ENCODE measurements at regions not wholly inside any gene's neighbourhood (a gene's known extent, or its start where the extent isn't known, plus 50 kb on each side); places are given as distances from the start of the nearest gene placed in this dataset.

GRCh38 chr2:11075221-11075620 lies 80.0 kb upstream of the SLC66A3 start:
- no peak overlapping the region for H3K4me2 ChIP-seq (ENCODE audit: insufficient read depth, insufficient read length, low read length)
- peaks cover 26 to 28% of the 10 kb centered on the region in 2 experiments for H3K4me1 Mint-ChIP-seq
- no CpG with 5 or more reads among the region's 5 CpGs for WGBS (ENCODE audit: extremely low coverage, insufficient read length, low lambda C conversion rate)

More at GRCh38 chr2:11075221-11075620, 80.0 kb upstream of the SLC66A3 start:
- H2BK5ac ChIP-seq (ENCODE audit: insufficient read length, low read length), result no peak overlapping the region
- 0 out of 2 replicates have a peak, but pooled peaks cover 3% of the 10 kb centered on the region for H3K4me1 ChIP-seq (ENCODE audit: insufficient read depth, low read length)
- no peaks in the 10 kb centered on the region for H3K79me1 ChIP-seq (ENCODE audit: insufficient read depth, low read depth, low read length, poor library complexity, severe bottlenecking)
- no peak overlapping the region for H4K5ac ChIP-seq (ENCODE audit: insufficient read length, low read depth, low read length)
- no peak overlapping the region for H3K23ac ChIP-seq (ENCODE audit: insufficient read length, low read depth, low read length)
- no peak overlapping the region for H2BK15ac ChIP-seq (ENCODE audit: low read depth, low read length)
- no peaks in the 10 kb centered on the region for H4K20me1 ChIP-seq (ENCODE audit: control insufficient read depth, insufficient read depth, insufficient read length)
- H3K14ac ChIP-seq (ENCODE audit: insufficient read depth, low read length), result peak overlapping the region; percentile 68; the same call in 1 of the 2 replicates
- no peak overlapping the region for H3K56ac ChIP-seq (ENCODE audit: insufficient read length, low read depth, low read length)
- Mint-ChIP-seq H3K36me3 (ENCODE audit: insufficient read depth in 1 of 3, low read depth in 3 of 3) (no peaks in the 10 kb centered on the region), H3K27ac (no peak overlapping the region), H3K4me3 (no peak overlapping the region), H3K9me3 (peaks cover 2 to 7% of the 10 kb centered on the region in 2 experiments; a peak in 3 of 5 replicates), H3K27me3 (ENCODE audit: low read depth) (no peaks in the 10 kb centered on the region; the same call in 1 of the 2 replicates)
- no peaks in the 10 kb centered on the region for H3K27me3 ChIP-seq (ENCODE audit: insufficient read depth, low read length)
- no peak for DNase-seq
- H3K4ac ChIP-seq (ENCODE audit: low read depth, low read length), result no peak overlapping the region
- H3K9me3 ChIP-seq (ENCODE audit: control insufficient read depth, low read depth, low read length), result no peaks in the 10 kb centered on the region
- H2BK20ac ChIP-seq (ENCODE audit: low read depth, low read length, poor library complexity, severe bottlenecking), result no peak overlapping the region
- TF ChIP-seq CTCF (conservative IDR thresholded peaks at IDR 0.05), result no peak
- no peak overlapping the region for H3K27ac ChIP-seq (ENCODE audit: insufficient read length, low read depth, low read length)
- no peak overlapping the region for H3K18ac ChIP-seq (ENCODE audit: insufficient read length, low read depth, low read length)
- H3K9ac ChIP-seq (ENCODE audit: extremely low read depth, insufficient read length, low read length), result no peak overlapping the region
- H3K79me2 ChIP-seq (ENCODE audit: insufficient read depth, low read length), result no peaks in the 10 kb centered on the region
- no peak overlapping the region for H2AK5ac ChIP-seq (ENCODE audit: insufficient read length, low read length)
- no peak overlapping the region for H3T11ph ChIP-seq (ENCODE audit: low read length)
- H2AFZ ChIP-seq (ENCODE audit: low read length), result no peak overlapping the region
- no peaks in the 10 kb centered on the region for H3K23me2 ChIP-seq (ENCODE audit: insufficient read length, low read depth, low read length, poor library complexity, severe bottlenecking)
- H4K91ac ChIP-seq (ENCODE audit: insufficient read length, low read depth, low read length), result no peak overlapping the region
- no peak overlapping the region for H2BK120ac ChIP-seq (ENCODE audit: low read depth, low read length, poor library complexity, severe bottlenecking)
- H2BK12ac ChIP-seq (ENCODE audit: insufficient read length, low read depth, low read length), result no peak overlapping the region
- no peak overlapping the region for H4K8ac ChIP-seq (replicated peaks; ENCODE audit: insufficient read length, low read depth, low read length)
